ENCODE measurements at regions not wholly inside any gene's neighbourhood (a gene's known extent, or its start where the extent isn't known, plus 50 kb on each side); places are given as distances from the start of the nearest gene placed in this dataset.

GRCh38 chr6:140623498-140623897 lies 1249.0 kb upstream of the CITED2 start:
- no peak for DNase-seq
- peaks cover 0 to 21% (median 9%) of the 10 kb centered on the region in 3 donors for H3K9me3 ChIP-seq
- H3K27ac ChIP-seq, result no peak overlapping the region
- no peaks in the 10 kb centered on the region for H3K27me3 ChIP-seq
- WGBS, 2 donors, result 49 to 60% methylated on average over 3 of the region's 3 CpGs
- no peak overlapping the region for H3K4me3 ChIP-seq
- TF ChIP-seq POLR2A (IDR thresholded peaks at IDR 0.05) (no peak), CTCF (IDR thresholded peaks at IDR 0.05) (no peak)
- H3K36me3 ChIP-seq, result no peaks in the 10 kb centered on the region
- intact Hi-C loops (cut with DNase I), result no loop called here
- H3K4me1 ChIP-seq, result no peaks in the 10 kb centered on the region

- Histone ChIP-seq H3K9me3 (no peaks in the 10 kb centered on the region), H3K27me3 (no peaks in the 10 kb centered on the region), H3K36me3 (no peaks in the 10 kb centered on the region), H3K4me1 (no peaks in the 10 kb centered on the region), H3K27ac (no peak overlapping the region), H3K4me3 (no peak overlapping the region)
- 81 to 92% methylated on average over 1 of the region's 1 CpG for WGBS, 2 donors
- intact Hi-C loops (cut with DNase I), result no loop called here
- TF ChIP-seq CTCF (IDR thresholded peaks at IDR 0.05) (no peak), POLR2A (IDR thresholded peaks at IDR 0.05) (no peak)
- DNase-seq, result no peak
These were observed 1246.0 kb upstream of the CITED2 start for GRCh38 chr6:140620496-140620895.

- no peaks in the 10 kb centered on the region for H3K9me3 ChIP-seq
- 79 to 82% methylated on average over 2 of the region's 2 CpGs for WGBS, 2 donors
These were observed 1235.5 kb upstream of the CITED2 start for GRCh38 chr6:140609956-140610355.

GRCh38 chr6:140609321-140609720 lies 1234.9 kb upstream of the CITED2 start:
- TF ChIP-seq CTCF (IDR thresholded peaks at IDR 0.05) (no peak), POLR2A (IDR thresholded peaks at IDR 0.05) (no peak)
- intact Hi-C loops (cut with DNase I), result no loop called here
- H3K27ac ChIP-seq, result no peak overlapping the region
- H3K27me3 ChIP-seq, result no peaks in the 10 kb centered on the region
- no peak for DNase-seq
- 60 to 64% methylated on average over 3 of the region's 3 CpGs for WGBS, 2 donors
- H3K4me3 ChIP-seq, result no peak overlapping the region
- no peaks in the 10 kb centered on the region for H3K36me3 ChIP-seq
- H3K4me1 ChIP-seq, result no peaks in the 10 kb centered on the region
- H3K9me3 ChIP-seq, result no peaks in the 10 kb centered on the region

More at GRCh38 chr6:140609956-140610355, 1235.5 kb upstream of the CITED2 start:
- Histone ChIP-seq H3K4me1 (no peaks in the 10 kb centered on the region), H3K27me3 (no peaks in the 10 kb centered on the region), H3K36me3 (no peaks in the 10 kb centered on the region), H3K27ac (no peak overlapping the region), H3K4me3 (no peak overlapping the region)
- intact Hi-C loops (cut with DNase I), result no loop called here
- DNase-seq, result no peak
- TF ChIP-seq CTCF (IDR thresholded peaks at IDR 0.05) (no peak), POLR2A (IDR thresholded peaks at IDR 0.05) (no peak)

GRCh38 chr6:140604786-140605185 lies 1230.3 kb upstream of the CITED2 start:
- H3K4me3 ChIP-seq, result no peak overlapping the region
- DNase-seq, result no peak
- no peaks in the 10 kb centered on the region for H3K36me3 ChIP-seq
- no peaks in the 10 kb centered on the region for H3K27me3 ChIP-seq
- no peaks in the 10 kb centered on the region for H3K9me3 ChIP-seq
- intact Hi-C loops (cut with DNase I), result no loop called here
- TF ChIP-seq CTCF (IDR thresholded peaks at IDR 0.05) (no peak), POLR2A (IDR thresholded peaks at IDR 0.05) (no peak)
- H3K27ac ChIP-seq, result no peak overlapping the region
- H3K4me1 ChIP-seq, result no peaks in the 10 kb centered on the region
- 83 to 84% methylated on average over 3 of the region's 3 CpGs for WGBS, 2 donors
